Hypothalamus (tissue), 51 donors: ENCODE measurements at regions not wholly inside any gene's neighbourhood (a gene's known extent, or its start where the extent isn't known, plus 50 kb on each side); places are given as distances from the start of the nearest gene placed in this dataset.

ENCODE experiments used
- DNase-seq, 51 donors: peaks; one replicate each; lab custom pipeline; 2025; lab: John Stamatoyannopoulos, UW

- DNase-seq, result no peak
Measured at GRCh38 chr12:113630625-113631024, 159.0 kb upstream of the LHX5 start.

- DNase-seq, result no peak
Measured at GRCh38 chr12:113625499-113625898, 153.8 kb upstream of the LHX5 start.

- DNase-seq, result no peak
Measured at GRCh38 chr12:113622410-113622809, 150.7 kb upstream of the LHX5 start.

- DNase-seq, result no peak
Measured at GRCh38 chr12:113620437-113620976, 148.8 kb upstream of the LHX5 start.

- no peak for DNase-seq
Measured at GRCh38 chr12:113619202-113619601, 147.5 kb upstream of the LHX5 start.

GRCh38 chr12:113613414-113613813 lies 141.7 kb upstream of the LHX5 start:
- no peak for DNase-seq

GRCh38 chr12:113612793-113613192 lies 141.1 kb upstream of the LHX5 start:
- DNase-seq, result no peak

- no peak for DNase-seq
Measured at GRCh38 chr12:113612076-113612728, 140.5 kb upstream of the LHX5 start.

- no peak for DNase-seq
Measured at GRCh38 chr12:113611652-113612051, 140.0 kb upstream of the LHX5 start.

- no peak for DNase-seq
Measured at GRCh38 chr12:113610698-113611097, 139.0 kb upstream of the LHX5 start.

- no peak for DNase-seq
Measured at GRCh38 chr12:113609692-113610469, 138.2 kb upstream of the LHX5 start.

GRCh38 chr12:113604666-113605065 lies 133.0 kb upstream of the LHX5 start:
- no peak for DNase-seq

- no peak for DNase-seq
Measured at GRCh38 chr12:113601656-113602263, 130.1 kb upstream of the LHX5 start.

GRCh38 chr12:113598815-113599406 lies 127.2 kb upstream of the LHX5 start:
- no peak for DNase-seq

- DNase-seq, result no peak
Measured at GRCh38 chr12:113594967-113595366, 123.3 kb upstream of the LHX5 start.

- peak in 12 of 51 donors; percentile 1 to 42 (median 14) for DNase-seq
Measured at GRCh38 chr12:113591480-113591974, 119.9 kb upstream of the LHX5 start.

- no peak for DNase-seq
Measured at GRCh38 chr12:113589437-113589836, 117.8 kb upstream of the LHX5 start.

- DNase-seq, result no peak
Measured at GRCh38 chr12:113587720-113588119, 116.0 kb upstream of the LHX5 start.

- DNase-seq, result no peak
Measured at GRCh38 chr12:113586461-113586860, 114.8 kb upstream of the LHX5 start.

- DNase-seq, result no peak
Measured at GRCh38 chr12:113582521-113583218, 111.0 kb upstream of the LHX5 start.
